HL-60 (cell line): ENCODE measurements at regions not wholly inside any gene's neighbourhood (a gene's known extent, or its start where the extent isn't known, plus 50 kb on each side); places are given as distances from the start of the nearest gene placed in this dataset.

Source experiments
- CTCF ChIP-seq: IDR thresholded peaks from one replicate; pipeline ENCODE4 v1.5.1; 2011; ENCODE audit warnings: low read length, control low read depth, inconsistent platforms; ENCODE audit not compliant: insufficient read depth
- GABPA ChIP-seq: IDR thresholded peaks from 2 replicates; pipeline ENCODE4 v1.6.1; 2012; ENCODE audit warnings: low read depth
- POLR2AphosphoS5 ChIP-seq: IDR thresholded peaks from 2 replicates; pipeline ENCODE4 v1.6.1; 2012; ENCODE audit warnings: low read depth
- TF ChIP-seq, protein P1 (sequence below): IDR thresholded peaks from 2 replicates; pipeline ENCODE4 v1.6.1; 2012; ENCODE audit warnings: low read depth; ENCODE audit not compliant: insufficient replicate concordance

DNA sequence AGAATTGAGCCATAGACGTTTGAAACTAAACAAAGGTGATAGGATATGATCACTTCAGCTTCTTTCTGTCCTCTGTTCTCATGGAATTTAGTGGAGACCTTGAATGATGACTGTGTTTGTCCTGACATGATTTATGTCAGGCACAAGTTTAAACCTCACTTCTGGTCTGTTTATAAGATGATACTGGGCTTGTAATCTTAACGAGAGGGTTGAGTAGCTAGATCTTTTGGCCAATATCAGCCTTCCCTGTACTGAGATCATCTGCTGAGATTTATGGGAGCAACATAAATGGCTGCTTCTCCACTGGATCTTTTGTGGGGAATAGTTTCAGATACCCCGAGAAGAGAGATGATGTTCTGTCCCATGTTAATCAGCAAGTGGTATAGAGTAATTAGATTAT is 121.8 kb upstream of the OBI1 start:
- TF ChIP-seq CTCF (no peak), POLR2AphosphoS5 (no peak), GABPA (no peak)
- TF ChIP-seq, protein P1, sequence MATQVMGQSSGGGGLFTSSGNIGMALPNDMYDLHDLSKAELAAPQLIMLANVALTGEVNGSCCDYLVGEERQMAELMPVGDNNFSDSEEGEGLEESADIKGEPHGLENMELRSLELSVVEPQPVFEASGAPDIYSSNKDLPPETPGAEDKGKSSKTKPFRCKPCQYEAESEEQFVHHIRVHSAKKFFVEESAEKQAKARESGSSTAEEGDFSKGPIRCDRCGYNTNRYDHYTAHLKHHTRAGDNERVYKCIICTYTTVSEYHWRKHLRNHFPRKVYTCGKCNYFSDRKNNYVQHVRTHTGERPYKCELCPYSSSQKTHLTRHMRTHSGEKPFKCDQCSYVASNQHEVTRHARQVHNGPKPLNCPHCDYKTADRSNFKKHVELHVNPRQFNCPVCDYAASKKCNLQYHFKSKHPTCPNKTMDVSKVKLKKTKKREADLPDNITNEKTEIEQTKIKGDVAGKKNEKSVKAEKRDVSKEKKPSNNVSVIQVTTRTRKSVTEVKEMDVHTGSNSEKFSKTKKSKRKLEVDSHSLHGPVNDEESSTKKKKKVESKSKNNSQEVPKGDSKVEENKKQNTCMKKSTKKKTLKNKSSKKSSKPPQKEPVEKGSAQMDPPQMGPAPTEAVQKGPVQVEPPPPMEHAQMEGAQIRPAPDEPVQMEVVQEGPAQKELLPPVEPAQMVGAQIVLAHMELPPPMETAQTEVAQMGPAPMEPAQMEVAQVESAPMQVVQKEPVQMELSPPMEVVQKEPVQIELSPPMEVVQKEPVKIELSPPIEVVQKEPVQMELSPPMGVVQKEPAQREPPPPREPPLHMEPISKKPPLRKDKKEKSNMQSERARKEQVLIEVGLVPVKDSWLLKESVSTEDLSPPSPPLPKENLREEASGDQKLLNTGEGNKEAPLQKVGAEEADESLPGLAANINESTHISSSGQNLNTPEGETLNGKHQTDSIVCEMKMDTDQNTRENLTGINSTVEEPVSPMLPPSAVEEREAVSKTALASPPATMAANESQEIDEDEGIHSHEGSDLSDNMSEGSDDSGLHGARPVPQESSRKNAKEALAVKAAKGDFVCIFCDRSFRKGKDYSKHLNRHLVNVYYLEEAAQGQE, result no peak
